Activated CD8-positive, alpha-beta memory T cell treated with anti-CD3 and anti-CD28 coated beads, Interleukin-2, amount 10 ng/mL, durations not matched to agents 7 days and 5 days (primary cell): ENCODE measurements at regions not wholly inside any gene's neighbourhood (a gene's known extent, or its start where the extent isn't known, plus 50 kb on each side); places are given as distances from the start of the nearest gene placed in this dataset.
"Not testable (repeated sequence)": the region's sequence is repeated elsewhere in the genome, so short reads cannot be mapped to it uniquely, and the experiment has no call there.

Experiments
- ATAC-seq: fragments of 150-1000 bp; cut with Tn5 transposase; one replicate; pipeline ENCODE4 v1.10.0; 2021; ENCODE audit warnings: moderate library complexity
- CTCF ChIA-PET: fragments of 350-600 bp; sonication (Branson Sonifier 250); formaldehyde crosslinking; loops from one replicate; lab custom pipeline; 2021; ENCODE audit warnings: antibody characterized with exemption; lab: Charles Lee
- DNase-seq: peaks from one replicate; pipeline ENCODE4 v3.0.0-alpha.2; 2020
- H3K27ac Mint-ChIP-seq: one replicate; pipeline ENCODE4 v1.8.0; 2021; ENCODE audit warnings: mild to moderate bottlenecking, mixed read lengths
- H3K27me3 Mint-ChIP-seq: one replicate; pipeline ENCODE4 v1.8.0; 2021; ENCODE audit warnings: mixed read lengths
- H3K36me3 Mint-ChIP-seq: one replicate; pipeline ENCODE4 v1.8.0; 2021; ENCODE audit warnings: mild to moderate bottlenecking, mixed read lengths
- H3K4me1 Mint-ChIP-seq: one replicate; pipeline ENCODE4 v1.8.0; 2021; ENCODE audit warnings: mixed read lengths
- H3K4me3 Mint-ChIP-seq: one replicate; pipeline ENCODE4 v1.8.0; 2021; ENCODE audit warnings: mild to moderate bottlenecking, moderate library complexity, mixed read lengths
- H3K9me3 Mint-ChIP-seq: one replicate; pipeline ENCODE4 v1.8.0; 2022; ENCODE audit warnings: low read depth, mixed read lengths

DNA sequence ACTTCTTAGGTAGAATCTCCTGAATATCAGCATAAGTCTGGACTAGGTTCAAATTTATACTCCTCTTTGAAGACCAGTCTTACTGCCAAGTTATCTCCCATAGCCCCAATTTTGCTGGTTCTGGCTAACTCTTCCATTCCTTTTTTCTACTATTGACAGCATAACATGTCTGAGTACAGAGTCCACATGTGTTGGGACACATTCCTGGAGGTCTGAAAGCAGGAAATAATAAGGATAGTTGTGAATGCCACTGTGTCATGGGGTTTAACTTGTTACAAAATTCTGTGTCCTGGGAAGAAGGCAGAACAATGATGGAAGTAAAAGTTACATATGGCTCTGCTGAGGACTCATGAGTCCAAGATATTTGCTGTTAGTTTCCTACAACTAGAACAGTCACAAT, 57.4 kb upstream of the ZBTB20 start:
- Mint-ChIP-seq H3K36me3 (no peaks in the 10 kb centered on the region), H3K27me3 (no peaks in the 10 kb centered on the region), H3K4me1 (no peaks in the 10 kb centered on the region), H3K4me3 (no peak overlapping the region), H3K27ac (no peak overlapping the region), H3K9me3 (no peaks in the 10 kb centered on the region)
- CTCF ChIA-PET: no interaction called here
- DNase-seq (no peak), ATAC-seq (no peak)

DNA sequence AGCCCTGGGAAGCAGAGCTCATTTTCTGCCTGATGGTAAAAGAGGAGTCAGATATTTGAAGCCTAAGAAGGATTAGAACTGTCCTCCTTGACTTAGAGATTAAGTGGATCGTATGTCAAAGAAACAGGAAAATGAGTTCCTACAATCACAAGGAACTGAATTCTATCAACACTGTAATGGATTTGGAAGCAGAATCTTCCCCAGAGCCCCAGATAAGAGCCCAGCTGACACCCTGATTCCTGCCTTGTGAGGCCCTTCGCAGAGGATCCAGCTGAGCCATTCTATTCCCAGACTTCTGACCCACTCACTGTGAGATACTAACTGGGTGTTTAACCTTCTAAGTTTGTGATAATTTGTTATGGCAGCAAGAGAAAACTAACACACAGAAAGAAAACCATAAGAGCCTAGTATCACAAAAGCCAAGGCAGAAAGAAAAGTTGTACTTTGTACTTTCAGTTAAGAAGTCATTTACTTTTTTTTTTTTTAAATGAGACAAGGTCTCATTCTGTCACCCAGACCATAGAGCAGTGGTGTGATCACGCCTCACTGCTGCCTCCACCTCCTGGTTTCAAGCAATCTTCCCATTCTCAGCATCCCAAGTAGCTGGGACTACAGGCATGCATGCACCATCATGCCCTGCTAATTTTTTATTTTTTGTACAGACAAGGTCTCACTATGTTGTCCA, 61.1 kb upstream of the ZBTB20 start:
- no peak for DNase-seq
- Mint-ChIP-seq H3K4me1 (no peaks in the 10 kb centered on the region), H3K4me3 (no peak overlapping the region), H3K9me3 (no peaks in the 10 kb centered on the region), H3K27me3 (no peaks in the 10 kb centered on the region), H3K27ac (no peak overlapping the region), H3K36me3 (no peaks in the 10 kb centered on the region)
- no peak for ATAC-seq
- CTCF ChIA-PET: no interaction called here

DNA sequence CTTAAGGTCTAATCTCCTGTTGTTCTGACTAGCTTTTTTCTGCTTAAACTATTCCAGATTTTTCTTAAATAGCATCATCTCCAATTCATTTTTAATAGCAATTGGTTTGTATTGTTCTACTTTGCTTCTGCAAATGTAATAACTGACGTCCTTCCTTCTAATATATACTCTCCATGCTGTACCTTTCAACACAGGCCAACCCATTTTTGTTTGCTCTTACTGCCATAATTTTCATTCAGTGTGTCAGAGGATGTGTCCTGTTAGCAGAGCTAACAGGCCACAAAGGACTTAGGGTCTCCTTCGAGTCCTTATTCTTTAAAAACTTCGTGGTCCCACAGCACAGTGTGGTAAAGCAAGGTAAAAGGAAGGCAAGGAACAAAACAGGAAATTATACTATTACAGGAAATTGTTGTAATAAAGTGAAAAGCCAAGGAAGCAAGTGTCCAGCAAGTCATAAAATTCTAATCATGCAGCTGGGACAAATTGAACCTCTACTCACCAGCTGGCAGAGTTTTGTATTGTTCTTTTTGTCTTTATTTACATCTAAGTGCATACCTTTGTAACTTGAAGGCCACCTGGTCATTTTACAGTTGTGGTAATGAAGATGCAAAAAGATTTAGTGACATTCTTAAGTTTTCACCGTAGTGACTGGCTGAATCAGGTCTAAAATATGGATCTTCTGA, 64.9 kb upstream of the ZBTB20 start:
- H3K27me3 Mint-ChIP-seq: no peaks in the 10 kb centered on the region
- no peaks in the 10 kb centered on the region for H3K36me3 Mint-ChIP-seq
- no peaks in the 10 kb centered on the region for H3K9me3 Mint-ChIP-seq
- H3K4me3 Mint-ChIP-seq: no peak overlapping the region
- ATAC-seq: no peak
- CTCF ChIA-PET: no interaction called here
- H3K4me1 Mint-ChIP-seq: no peaks in the 10 kb centered on the region
- H3K27ac Mint-ChIP-seq: no peak overlapping the region
- DNase-seq: no peak

DNA sequence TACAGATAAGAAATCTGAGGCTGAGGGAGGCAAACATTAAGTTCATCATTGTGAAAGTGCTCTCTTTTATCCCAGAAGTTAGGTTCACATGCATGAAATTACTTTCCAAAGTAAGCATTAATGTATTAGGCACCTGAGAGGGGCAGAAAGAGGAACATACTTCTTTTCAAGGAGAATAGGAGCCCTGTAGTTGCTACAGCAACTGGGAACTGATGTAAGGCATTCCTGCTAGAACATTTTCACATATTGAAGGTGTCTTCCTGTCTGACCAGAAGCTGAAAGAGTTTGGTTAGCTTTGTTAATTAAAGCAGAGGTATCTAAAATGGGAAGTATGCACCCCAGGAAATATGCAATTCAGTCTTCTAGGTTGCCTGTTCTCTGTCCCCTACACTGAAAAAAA, 65.5 kb upstream of the ZBTB20 start:
- Mint-ChIP-seq H3K9me3 (no peaks in the 10 kb centered on the region), H3K27me3 (no peaks in the 10 kb centered on the region), H3K36me3 (no peaks in the 10 kb centered on the region), H3K27ac (no peak overlapping the region), H3K4me1 (peaks cover 1% of the 10 kb centered on the region), H3K4me3 (no peak overlapping the region)
- DNase-seq (no peak), ATAC-seq (no peak)
- CTCF ChIA-PET: no interaction called here

DNA sequence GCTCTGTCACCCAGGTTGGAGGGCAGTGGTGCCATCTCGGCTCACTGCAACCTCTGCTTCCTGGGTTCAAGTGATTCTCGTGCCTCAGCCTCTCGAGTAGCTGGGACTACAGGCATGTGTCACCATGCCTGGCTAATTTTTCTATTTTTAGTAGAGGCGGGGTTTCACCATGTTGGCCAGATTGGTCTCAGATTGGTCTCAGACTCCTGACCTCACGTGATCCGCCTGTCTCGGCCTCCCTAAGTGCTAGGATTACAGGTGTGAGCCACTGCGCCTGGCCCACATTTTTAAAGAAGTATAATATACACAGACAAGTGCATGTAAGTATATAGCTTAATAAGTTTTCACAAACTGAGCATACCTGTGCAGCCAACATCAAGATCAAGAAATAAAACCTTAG, 66.0 kb upstream of the ZBTB20 start:
- ATAC-seq, H3K4me1 Mint-ChIP-seq, H3K9me3 Mint-ChIP-seq, H3K27me3 Mint-ChIP-seq, H3K27ac Mint-ChIP-seq, CTCF ChIA-PET, H3K4me3 Mint-ChIP-seq, DNase-seq, H3K36me3 Mint-ChIP-seq: not testable (repeated sequence)

DNA sequence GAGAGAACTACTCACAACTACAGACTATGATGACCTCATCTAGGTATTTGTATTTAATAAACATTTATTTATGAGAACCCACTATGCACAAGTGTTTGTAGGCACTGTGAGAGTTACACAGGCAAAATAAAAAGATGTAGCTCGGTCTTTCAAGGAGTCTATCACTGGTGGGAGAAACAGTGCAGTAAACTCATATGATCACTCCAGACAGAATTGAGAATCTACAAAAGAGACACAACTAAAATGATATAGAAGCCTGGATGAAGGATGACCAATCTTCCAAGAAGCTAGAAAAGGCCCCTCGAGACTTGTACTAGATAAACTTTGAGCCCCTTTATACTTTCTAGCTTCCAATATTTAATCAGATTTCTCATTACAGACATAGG, 70.2 kb upstream of the ZBTB20 start:
- no peaks in the 10 kb centered on the region for H3K36me3 Mint-ChIP-seq
- H3K4me3 Mint-ChIP-seq: no peak overlapping the region
- no peaks in the 10 kb centered on the region for H3K9me3 Mint-ChIP-seq
- no peaks in the 10 kb centered on the region for H3K27me3 Mint-ChIP-seq
- no peak for ATAC-seq
- DNase-seq: no peak
- CTCF ChIA-PET: interaction anchor here (0.9 to 2.4 kb wide), 6 partner anchors 10 to 601 kb away, joined by 3 to 7 read pairs (median 3); no protein-coding TSS in a partner anchor
- H3K27ac Mint-ChIP-seq: no peak overlapping the region
- H3K4me1 Mint-ChIP-seq: peaks cover 1% of the 10 kb centered on the region

DNA sequence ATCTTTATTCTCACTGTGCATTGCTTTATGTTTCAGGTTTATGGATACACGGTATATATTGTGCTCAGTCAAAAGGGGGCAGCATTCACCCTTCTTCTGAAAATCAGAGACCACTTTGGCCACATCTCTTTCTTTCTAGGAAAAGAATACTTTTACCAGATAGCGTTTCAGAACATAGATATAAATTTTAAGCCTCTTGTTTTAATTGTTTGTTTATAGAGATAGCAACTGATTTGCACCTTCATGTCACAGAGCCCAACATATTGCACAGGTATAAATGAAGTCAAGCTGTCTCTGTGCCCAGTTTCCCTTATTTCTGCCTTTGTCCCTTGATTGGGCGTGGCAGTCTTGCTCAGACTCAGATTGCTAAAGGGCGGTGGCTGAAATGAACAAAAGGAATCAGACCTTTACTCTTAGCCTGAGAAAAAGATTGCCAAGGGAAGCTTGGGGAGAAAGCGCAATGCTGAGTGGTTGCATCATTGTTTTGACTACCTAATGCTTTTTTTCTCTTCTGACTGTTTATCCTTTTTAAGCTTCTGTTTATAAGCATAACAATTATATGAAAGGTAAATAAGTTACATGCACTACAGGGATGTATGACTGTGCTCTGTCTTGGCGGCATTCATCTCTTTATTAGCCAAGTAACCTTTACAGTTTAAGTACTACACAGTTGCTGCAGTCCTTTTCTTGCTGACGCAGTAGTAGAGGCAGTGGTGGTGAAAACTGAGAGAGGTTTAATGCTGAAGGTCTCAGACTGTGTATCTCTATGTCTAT, 70.8 kb upstream of the ZBTB20 start:
- Mint-ChIP-seq H3K9me3 (no peaks in the 10 kb centered on the region), H3K27me3 (no peaks in the 10 kb centered on the region), H3K4me3 (no peak overlapping the region), H3K27ac (no peak overlapping the region), H3K4me1 (peaks cover 1% of the 10 kb centered on the region), H3K36me3 (no peaks in the 10 kb centered on the region)
- no peak for DNase-seq
- CTCF ChIA-PET: interaction anchor here (0.9 to 2.4 kb wide), 9 partner anchors 10 to 602 kb away, joined by 3 to 7 read pairs (median 3); no protein-coding TSS in a partner anchor
- peak; percentile 23 for ATAC-seq

GRCh38 chr3:115218859-115219258, 71.8 kb upstream of the ZBTB20 start:
- no peaks in the 10 kb centered on the region for H3K9me3 Mint-ChIP-seq
- H3K27ac Mint-ChIP-seq: no peak overlapping the region
- H3K27me3 Mint-ChIP-seq: no peaks in the 10 kb centered on the region
- CTCF ChIA-PET: interaction anchor here (1.0 to 2.4 kb wide), 5 partner anchors 470 to 601 kb away, joined by 3 to 7 read pairs (median 6); no protein-coding TSS in a partner anchor
- peaks cover 1% of the 10 kb centered on the region for H3K4me1 Mint-ChIP-seq
- no peaks in the 10 kb centered on the region for H3K36me3 Mint-ChIP-seq
- DNase-seq (no peak), ATAC-seq (no peak)
- no peak overlapping the region for H3K4me3 Mint-ChIP-seq

- no peak for DNase-seq
- ATAC-seq: no peak
- Mint-ChIP-seq H3K27me3 (no peaks in the 10 kb centered on the region), H3K36me3 (no peaks in the 10 kb centered on the region), H3K9me3 (no peaks in the 10 kb centered on the region), H3K4me1 (no peaks in the 10 kb centered on the region), H3K4me3 (no peak overlapping the region), H3K27ac (no peak overlapping the region)
- CTCF ChIA-PET: no interaction called here
Observed at GRCh38 chr3:115224687-115225086, 77.6 kb upstream of the ZBTB20 start.

DNA sequence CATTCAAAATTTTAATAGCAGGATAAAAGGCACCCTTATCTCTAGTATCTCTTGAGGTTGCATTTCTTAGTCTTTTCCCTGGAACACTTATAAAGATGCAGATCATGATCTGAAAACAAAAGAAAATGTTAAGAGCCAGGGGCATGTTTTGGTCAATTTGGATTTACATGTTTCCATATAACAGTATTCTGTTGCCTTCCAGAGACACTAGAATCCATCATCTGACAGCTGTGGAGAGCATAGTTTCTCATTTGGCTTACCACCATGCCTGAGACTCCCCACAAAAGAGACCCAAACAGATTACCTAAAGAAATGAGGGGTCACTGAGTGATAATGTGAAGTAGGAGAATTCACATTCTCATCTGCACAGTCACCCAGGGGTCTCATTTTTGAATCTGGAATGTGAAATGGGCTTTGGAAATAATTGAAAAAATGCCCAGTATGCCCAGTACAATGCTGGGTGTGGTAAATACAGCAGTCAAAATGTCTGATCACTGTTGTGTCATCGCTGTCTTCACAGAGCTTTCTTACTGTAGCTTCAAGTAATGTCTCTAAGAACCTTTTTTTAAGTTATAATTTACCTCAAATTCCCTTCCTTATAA, 79.9 kb upstream of the ZBTB20 start:
- DNase-seq (no peak), ATAC-seq (no peak)
- H3K4me1 Mint-ChIP-seq: no peaks in the 10 kb centered on the region
- no peak overlapping the region for H3K27ac Mint-ChIP-seq
- H3K27me3 Mint-ChIP-seq: no peaks in the 10 kb centered on the region
- H3K9me3 Mint-ChIP-seq: no peaks in the 10 kb centered on the region
- no peak overlapping the region for H3K4me3 Mint-ChIP-seq
- H3K36me3 Mint-ChIP-seq: no peaks in the 10 kb centered on the region
- CTCF ChIA-PET: interaction anchor here (1.2 kb wide), 1 partner anchor 10 kb away, joined by 3 read pairs; no protein-coding TSS in a partner anchor

- H3K9me3 Mint-ChIP-seq: no peaks in the 10 kb centered on the region
- no peaks in the 10 kb centered on the region for H3K27me3 Mint-ChIP-seq
- CTCF ChIA-PET: interaction anchor here (1.2 kb wide), 1 partner anchor 10 kb away, joined by 3 read pairs; no protein-coding TSS in a partner anchor
- no peaks in the 10 kb centered on the region for H3K36me3 Mint-ChIP-seq
- DNase-seq (no peak), ATAC-seq (no peak)
- H3K27ac Mint-ChIP-seq: no peak overlapping the region
- no peak overlapping the region for H3K4me3 Mint-ChIP-seq
- no peaks in the 10 kb centered on the region for H3K4me1 Mint-ChIP-seq
Observed at GRCh38 chr3:115227461-115227860, 80.4 kb upstream of the ZBTB20 start.

DNA sequence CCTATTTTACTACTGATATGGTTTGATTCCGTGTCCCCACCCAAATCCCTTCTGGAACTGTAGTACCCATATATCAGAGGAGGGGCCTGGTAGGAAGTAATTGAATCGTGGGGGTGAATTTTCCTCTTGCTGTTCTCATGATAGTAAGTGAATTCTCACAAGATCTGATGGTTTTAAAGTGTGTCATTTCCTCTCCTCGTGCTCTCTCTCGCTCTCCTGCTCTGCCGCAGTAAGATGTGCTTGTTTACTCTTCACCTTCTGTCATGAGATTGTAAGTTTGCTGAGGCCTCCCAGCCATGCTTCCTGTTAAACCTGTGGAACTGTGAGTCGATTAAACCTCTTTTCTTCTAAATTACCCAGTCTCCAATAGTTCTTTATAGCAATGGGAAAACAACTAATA, 81.2 kb upstream of the ZBTB20 start:
- Mint-ChIP-seq H3K27me3 (no peaks in the 10 kb centered on the region), H3K36me3 (no peaks in the 10 kb centered on the region), H3K27ac (no peak overlapping the region), H3K9me3 (no peaks in the 10 kb centered on the region), H3K4me3 (no peak overlapping the region), H3K4me1 (no peaks in the 10 kb centered on the region)
- CTCF ChIA-PET: interaction anchor here (1.2 kb wide), 1 partner anchor 11 kb away, joined by 3 read pairs; no protein-coding TSS in a partner anchor
- ATAC-seq (no peak), DNase-seq (no peak)

DNA sequence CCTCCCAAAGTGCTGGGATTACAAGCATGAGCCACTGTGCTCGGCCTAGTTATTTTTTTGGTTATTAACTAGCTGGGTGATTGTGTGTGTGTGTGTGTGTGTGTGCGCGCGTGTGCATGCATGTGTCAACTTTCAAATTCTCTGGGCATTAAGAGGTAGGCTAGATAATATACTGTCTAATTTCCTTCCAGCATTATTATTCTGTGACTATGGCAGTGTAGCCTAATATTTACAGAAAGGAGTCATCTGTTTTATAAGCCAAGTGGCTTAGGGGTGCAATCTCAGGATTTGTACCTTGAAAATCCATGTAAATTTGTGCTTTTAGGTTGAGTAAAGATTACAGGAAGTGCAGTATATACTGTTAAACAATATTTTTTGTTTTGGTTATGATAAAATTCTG, 85.1 kb upstream of the ZBTB20 start:
- Mint-ChIP-seq H3K9me3 (no peaks in the 10 kb centered on the region), H3K4me1 (no peaks in the 10 kb centered on the region), H3K27ac (no peak overlapping the region), H3K4me3 (no peak overlapping the region), H3K27me3 (no peaks in the 10 kb centered on the region), H3K36me3 (no peaks in the 10 kb centered on the region)
- ATAC-seq (no peak), DNase-seq (no peak)
- CTCF ChIA-PET: no interaction called here
